ENCODE measurements at regions not wholly inside any gene's neighbourhood (a gene's known extent, or its start where the extent isn't known, plus 50 kb on each side); places are given as distances from the start of the nearest gene placed in this dataset.

- no peaks in the 10 kb centered on the region for H3K36me3 Mint-ChIP-seq (ENCODE audit: insufficient read depth)
- DNase-seq (ENCODE audit: low spot score, unreplicated experiment) = no peak
- no peaks in the 10 kb centered on the region for H3K9me3 Mint-ChIP-seq (ENCODE audit: low read depth)
- H3K4me1 Mint-ChIP-seq (ENCODE audit: low read depth) = no peaks in the 10 kb centered on the region
- H3K27ac Mint-ChIP-seq = no peak overlapping the region
- H3K27me3 Mint-ChIP-seq = peaks cover 14% of the 10 kb centered on the region
- TF ChIP-seq, protein P1, sequence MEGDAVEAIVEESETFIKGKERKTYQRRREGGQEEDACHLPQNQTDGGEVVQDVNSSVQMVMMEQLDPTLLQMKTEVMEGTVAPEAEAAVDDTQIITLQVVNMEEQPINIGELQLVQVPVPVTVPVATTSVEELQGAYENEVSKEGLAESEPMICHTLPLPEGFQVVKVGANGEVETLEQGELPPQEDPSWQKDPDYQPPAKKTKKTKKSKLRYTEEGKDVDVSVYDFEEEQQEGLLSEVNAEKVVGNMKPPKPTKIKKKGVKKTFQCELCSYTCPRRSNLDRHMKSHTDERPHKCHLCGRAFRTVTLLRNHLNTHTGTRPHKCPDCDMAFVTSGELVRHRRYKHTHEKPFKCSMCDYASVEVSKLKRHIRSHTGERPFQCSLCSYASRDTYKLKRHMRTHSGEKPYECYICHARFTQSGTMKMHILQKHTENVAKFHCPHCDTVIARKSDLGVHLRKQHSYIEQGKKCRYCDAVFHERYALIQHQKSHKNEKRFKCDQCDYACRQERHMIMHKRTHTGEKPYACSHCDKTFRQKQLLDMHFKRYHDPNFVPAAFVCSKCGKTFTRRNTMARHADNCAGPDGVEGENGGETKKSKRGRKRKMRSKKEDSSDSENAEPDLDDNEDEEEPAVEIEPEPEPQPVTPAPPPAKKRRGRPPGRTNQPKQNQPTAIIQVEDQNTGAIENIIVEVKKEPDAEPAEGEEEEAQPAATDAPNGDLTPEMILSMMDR (IDR thresholded peaks at IDR 0.05; ENCODE audit: unreplicated experiment) = no peak
- H3K4me3 Mint-ChIP-seq (ENCODE audit: low read depth) = no peak overlapping the region
Observed at GRCh38 chr22:26842103-26842502, 184.7 kb downstream of the MIAT start.

- Mint-ChIP-seq H3K36me3 (ENCODE audit: insufficient read depth) (no peaks in the 10 kb centered on the region), H3K4me1 (ENCODE audit: low read depth) (no peaks in the 10 kb centered on the region), H3K27ac (no peak overlapping the region), H3K9me3 (ENCODE audit: low read depth) (no peaks in the 10 kb centered on the region), H3K27me3 (peaks cover 26% of the 10 kb centered on the region), H3K4me3 (ENCODE audit: low read depth) (no peak overlapping the region)
- TF ChIP-seq, protein P1 (IDR thresholded peaks at IDR 0.05; ENCODE audit: unreplicated experiment) = no peak
- no peak for DNase-seq (ENCODE audit: low spot score, unreplicated experiment)
Observed at GRCh38 chr22:26845021-26845743, 187.8 kb downstream of the MIAT start.

GRCh38 chr22:26846076-26846475, 188.7 kb downstream of the MIAT start:
- H3K27me3 Mint-ChIP-seq = peaks cover 23% of the 10 kb centered on the region
- H3K4me1 Mint-ChIP-seq (ENCODE audit: low read depth) = no peaks in the 10 kb centered on the region
- no peak overlapping the region for H3K27ac Mint-ChIP-seq
- no peak overlapping the region for H3K4me3 Mint-ChIP-seq (ENCODE audit: low read depth)
- H3K9me3 Mint-ChIP-seq (ENCODE audit: low read depth) = no peaks in the 10 kb centered on the region
- TF ChIP-seq, protein P1 (IDR thresholded peaks at IDR 0.05; ENCODE audit: unreplicated experiment) = no peak
- H3K36me3 Mint-ChIP-seq (ENCODE audit: insufficient read depth) = no peaks in the 10 kb centered on the region
- no peak for DNase-seq (ENCODE audit: low spot score, unreplicated experiment)

DNA sequence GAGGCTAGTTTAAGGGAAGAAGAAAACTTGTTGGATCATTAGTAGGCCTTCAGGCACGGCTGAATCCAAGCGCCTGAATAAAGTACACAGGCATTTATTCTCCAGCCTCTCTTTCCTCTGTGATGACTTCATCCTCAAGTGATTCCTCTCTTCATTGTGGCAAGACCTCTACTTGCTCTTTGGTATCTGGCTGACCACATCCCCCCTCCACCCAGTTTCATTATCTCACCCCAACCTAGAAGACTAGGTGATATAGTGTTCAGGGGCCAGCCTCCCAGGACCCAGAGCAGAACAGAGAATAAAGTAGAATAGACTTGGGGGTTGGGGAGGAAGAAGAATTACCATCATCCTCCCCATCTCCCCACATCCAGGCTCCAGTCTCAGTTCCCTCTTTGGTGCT, 189.3 kb downstream of the MIAT start:
- TF ChIP-seq, protein P1 (IDR thresholded peaks at IDR 0.05; ENCODE audit: unreplicated experiment) = no peak
- DNase-seq (ENCODE audit: low spot score, unreplicated experiment) = no peak
- no peak overlapping the region for H3K4me3 Mint-ChIP-seq (ENCODE audit: low read depth)
- H3K27ac Mint-ChIP-seq = no peak overlapping the region
- no peaks in the 10 kb centered on the region for H3K36me3 Mint-ChIP-seq (ENCODE audit: insufficient read depth)
- H3K9me3 Mint-ChIP-seq (ENCODE audit: low read depth) = no peaks in the 10 kb centered on the region
- peaks cover 23% of the 10 kb centered on the region for H3K27me3 Mint-ChIP-seq
- no peaks in the 10 kb centered on the region for H3K4me1 Mint-ChIP-seq (ENCODE audit: low read depth)

DNA sequence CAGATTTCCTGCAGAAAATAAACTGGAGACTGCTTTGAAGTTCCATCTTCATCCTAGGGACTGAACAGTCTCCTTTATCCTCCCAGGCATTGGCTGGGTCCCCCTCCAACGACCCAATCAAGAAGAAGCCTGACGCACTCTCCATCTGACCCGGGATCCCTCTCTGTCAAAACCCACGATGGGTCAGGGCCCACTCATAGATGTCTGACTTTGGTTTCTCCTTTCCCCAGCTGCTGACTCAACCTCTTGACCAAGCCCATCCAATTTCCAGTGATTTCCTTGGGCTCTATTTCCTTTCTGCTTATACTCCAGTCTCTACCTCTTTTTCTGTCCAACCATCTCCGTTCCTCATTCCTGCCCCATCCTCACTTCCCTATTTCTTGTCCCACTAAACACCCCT, 189.7 kb downstream of the MIAT start:
- no peak overlapping the region for H3K27ac Mint-ChIP-seq
- peaks cover 23% of the 10 kb centered on the region for H3K27me3 Mint-ChIP-seq
- no peaks in the 10 kb centered on the region for H3K9me3 Mint-ChIP-seq (ENCODE audit: low read depth)
- TF ChIP-seq, protein P1 (IDR thresholded peaks at IDR 0.05; ENCODE audit: unreplicated experiment) = no peak
- H3K4me3 Mint-ChIP-seq (ENCODE audit: low read depth) = no peak overlapping the region
- no peaks in the 10 kb centered on the region for H3K36me3 Mint-ChIP-seq (ENCODE audit: insufficient read depth)
- DNase-seq (ENCODE audit: low spot score, unreplicated experiment) = no peak
- no peaks in the 10 kb centered on the region for H3K4me1 Mint-ChIP-seq (ENCODE audit: low read depth)

All from progenitor cell of endocrine pancreas (in vitro differentiated cells).